BE2C (cell line): ENCODE measurements at regions not wholly inside any gene's neighbourhood (a gene's known extent, or its start where the extent isn't known, plus 50 kb on each side); places are given as distances from the start of the nearest gene placed in this dataset.

ENCODE experiments used
- DNase-seq: peaks from one replicate; pipeline ENCODE4 v3.0.0-alpha.2; 2020
- H3K27me3 ChIP-seq: fragments of 250-450 bp; sonication (Bioruptor Pico); 2 replicates; pipeline ENCODE4 v1.5.1; 2020; ENCODE audit warnings: mild to moderate bottlenecking
- H3K36me3 ChIP-seq: fragments of 250-450 bp; sonication (Bioruptor Pico); 2 replicates; pipeline ENCODE4 v1.5.1; 2020; ENCODE audit warnings: mild to moderate bottlenecking
- H3K4me1 ChIP-seq: fragments of 250-450 bp; sonication (Bioruptor Pico); 2 replicates; pipeline ENCODE4 v1.5.1; 2020
- H3K4me3 ChIP-seq: 2 replicates; pipeline ENCODE4 v1.5.1; 2011; ENCODE audit warnings: low read depth, low read length
- H3K9me3 ChIP-seq: fragments of 250-450 bp; sonication (Bioruptor Pico); 2 replicates; pipeline ENCODE4 v1.5.1; 2020
- CTCF ChIP-seq: IDR thresholded peaks from 2 replicates; pipeline ENCODE4 v1.5.1; 2012; ENCODE audit warnings: mild to moderate bottlenecking, low read depth, low read length

GRCh38 chr18:44630118-44630517 lies 50.6 kb upstream of the SETBP1 start:
- Histone ChIP-seq H3K4me1 (no peaks in the 10 kb centered on the region), H3K9me3 (no peaks in the 10 kb centered on the region), H3K36me3 (no peaks in the 10 kb centered on the region), H3K27me3 (no peaks in the 10 kb centered on the region), H3K4me3 (no peak overlapping the region)
- no peak for DNase-seq
- no peak for TF ChIP-seq CTCF
